IPS-NIHi7 (cell line): ENCODE measurements at regions not wholly inside any gene's neighbourhood (a gene's known extent, or its start where the extent isn't known, plus 50 kb on each side); places are given as distances from the start of the nearest gene placed in this dataset.
"Not testable (repeated sequence)": the region's sequence is repeated elsewhere in the genome, so short reads cannot be mapped to it uniquely, and the experiment has no call there.

Experiments
- DNase-seq: peaks from one replicate; pipeline ENCODE4 v3.0.0; 2012; ENCODE audit warnings: mixed read lengths; ENCODE audit errors: extremely low spot score

- no peak for DNase-seq
Observed at GRCh38 chr11:109480251-109480650, 58.3 kb downstream of the C11orf87 start.

- no peak for DNase-seq
Observed at GRCh38 chr11:109486129-109486528, 64.1 kb downstream of the C11orf87 start.

- no peak for DNase-seq
Observed at GRCh38 chr11:109490953-109491635, 69.1 kb downstream of the C11orf87 start.

DNA sequence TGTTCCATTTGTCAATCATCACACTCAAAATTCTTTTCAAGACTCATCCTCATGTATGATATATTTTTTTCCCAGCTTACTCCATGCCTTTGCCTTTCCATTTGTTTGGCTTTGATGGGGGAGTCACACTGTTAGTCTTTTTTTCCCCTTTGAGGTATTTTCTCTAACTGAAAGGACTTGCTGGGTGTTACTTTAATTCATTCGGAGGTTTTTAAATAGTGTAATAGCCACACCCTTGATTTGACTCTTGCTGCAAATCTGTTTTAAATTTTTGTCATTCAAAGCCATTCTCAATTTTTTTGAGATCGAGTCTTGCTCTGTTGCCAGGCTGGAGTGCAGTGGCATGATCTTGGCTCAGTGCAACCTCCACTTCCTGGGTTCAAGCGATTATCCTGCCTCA is 84.1 kb downstream of the C11orf87 start:
- no peak for DNase-seq

GRCh38 chr11:109507331-109507730 is 85.3 kb downstream of the C11orf87 start:
- DNase-seq = no peak

GRCh38 chr11:109507836-109508561 is 86.0 kb downstream of the C11orf87 start:
- no peak for DNase-seq

- DNase-seq = no peak
Observed at GRCh38 chr11:109508943-109509342, 87.0 kb downstream of the C11orf87 start.

GRCh38 chr11:109510316-109510715 is 88.3 kb downstream of the C11orf87 start:
- no peak for DNase-seq

GRCh38 chr11:109511598-109511997 is 89.6 kb downstream of the C11orf87 start:
- no peak for DNase-seq

GRCh38 chr11:109512249-109512648 is 90.3 kb downstream of the C11orf87 start:
- no peak for DNase-seq

- DNase-seq = no peak
Observed at GRCh38 chr11:109512680-109513079, 90.7 kb downstream of the C11orf87 start.

DNA sequence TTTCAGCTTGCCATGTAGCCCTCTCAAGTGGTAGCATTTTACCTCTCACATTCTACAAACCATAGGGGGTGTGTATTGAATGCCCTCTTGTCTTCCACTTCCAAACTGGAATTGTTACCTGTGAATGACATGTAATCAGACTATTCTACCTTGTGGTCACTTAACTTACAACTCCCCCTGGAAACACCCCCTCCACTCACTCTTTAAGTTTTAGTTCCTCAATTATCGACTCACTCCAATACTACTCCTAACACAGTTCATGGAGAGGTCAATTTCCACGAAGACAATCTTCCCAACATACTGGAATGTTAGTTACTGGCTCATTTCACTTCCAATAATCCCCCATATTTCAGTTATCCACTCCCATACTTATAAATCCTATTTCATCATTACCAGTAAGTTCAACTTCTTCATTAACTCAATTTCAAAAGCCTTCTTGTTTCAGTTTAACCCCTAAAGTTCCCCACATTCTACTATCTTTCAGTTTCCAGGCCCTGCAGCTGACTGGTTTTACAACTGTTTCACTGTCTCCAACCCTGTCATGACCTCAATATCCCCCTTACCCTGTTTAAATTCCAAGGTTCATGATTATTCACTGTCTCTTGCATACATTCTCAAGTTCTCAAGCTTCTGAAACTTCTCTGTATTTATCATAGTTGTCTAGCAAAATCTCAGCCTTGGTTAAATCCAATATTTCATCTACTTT is 92.5 kb downstream of the C11orf87 start:
- DNase-seq = no peak

GRCh38 chr11:109519253-109519652 is 97.3 kb downstream of the C11orf87 start:
- no peak for DNase-seq

DNA sequence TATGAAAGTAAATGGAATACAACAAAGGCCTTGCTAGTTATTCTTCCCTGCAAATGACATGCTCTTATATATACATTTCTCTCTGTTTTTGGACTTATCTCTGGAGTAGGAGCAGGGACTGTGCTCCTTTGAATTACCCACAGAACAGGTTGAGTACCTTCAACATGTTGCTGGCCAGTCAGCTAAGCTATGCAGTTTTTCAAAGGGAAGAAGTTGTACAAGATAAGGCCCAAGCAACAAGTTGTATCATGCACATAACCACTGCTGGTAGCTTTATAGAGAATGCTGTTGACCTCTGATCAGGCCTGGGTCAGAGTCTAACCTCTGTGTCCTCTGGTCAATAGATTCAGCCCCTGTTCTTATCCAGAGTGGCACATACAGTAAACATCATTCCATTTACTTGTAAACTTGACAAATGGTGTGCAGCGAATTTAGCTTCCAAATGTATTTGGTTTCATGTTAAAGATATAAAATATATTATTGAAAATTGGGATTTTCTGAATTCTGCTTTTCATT is 99.6 kb downstream of the C11orf87 start:
- no peak for DNase-seq

DNA sequence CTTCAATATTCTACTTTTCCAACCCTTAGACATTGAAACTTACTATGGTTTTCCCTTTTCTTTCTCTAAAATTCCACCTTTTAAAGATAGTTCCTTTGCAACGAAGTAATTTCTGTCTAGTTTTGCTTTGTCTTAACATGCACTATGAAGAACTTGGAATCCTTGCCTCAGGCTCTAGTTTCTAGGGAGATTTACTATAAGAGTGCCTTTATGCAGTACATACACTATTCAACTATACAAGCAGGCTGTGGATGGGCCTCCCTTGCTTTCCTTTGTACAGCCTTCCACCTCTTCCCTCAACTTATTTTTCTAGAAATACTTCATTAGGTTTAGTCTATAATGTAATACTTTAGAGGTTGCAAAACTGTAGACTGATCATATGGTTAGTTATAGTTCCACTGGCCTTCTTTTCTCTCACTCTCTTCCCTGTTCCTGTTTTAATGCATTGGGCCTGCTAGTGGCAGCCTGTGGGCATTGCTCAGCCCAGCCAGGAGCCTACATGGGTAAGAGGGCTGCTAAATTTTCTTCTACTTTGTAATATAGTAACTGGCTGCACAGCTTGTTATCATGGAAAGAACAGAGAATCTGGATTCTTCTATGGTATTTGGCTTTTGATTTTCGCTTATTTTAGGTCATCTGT is 100.2 kb downstream of the C11orf87 start:
- DNase-seq = no peak

DNA sequence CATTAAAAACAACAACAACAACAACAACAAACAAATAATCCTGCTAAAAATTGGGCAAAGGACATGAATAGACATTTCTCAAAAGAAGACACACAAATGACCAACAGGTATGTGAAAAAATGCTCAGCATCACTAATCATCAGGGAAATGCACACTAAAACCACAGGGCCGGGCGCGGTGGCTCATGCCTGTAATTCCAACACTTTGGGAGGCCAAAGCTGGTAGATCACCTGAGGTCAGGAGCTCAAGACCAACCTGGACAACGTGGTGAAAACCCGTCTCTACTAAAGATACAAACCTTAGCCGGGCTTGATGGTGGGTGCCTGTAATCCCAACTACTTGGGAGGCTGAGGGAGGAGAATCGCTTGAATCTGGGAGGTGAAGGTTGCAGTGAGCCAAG is 103.6 kb downstream of the C11orf87 start:
- DNase-seq = not testable (repeated sequence)

GRCh38 chr11:109526061-109526460 is 104.1 kb downstream of the C11orf87 start:
- no peak for DNase-seq

DNA sequence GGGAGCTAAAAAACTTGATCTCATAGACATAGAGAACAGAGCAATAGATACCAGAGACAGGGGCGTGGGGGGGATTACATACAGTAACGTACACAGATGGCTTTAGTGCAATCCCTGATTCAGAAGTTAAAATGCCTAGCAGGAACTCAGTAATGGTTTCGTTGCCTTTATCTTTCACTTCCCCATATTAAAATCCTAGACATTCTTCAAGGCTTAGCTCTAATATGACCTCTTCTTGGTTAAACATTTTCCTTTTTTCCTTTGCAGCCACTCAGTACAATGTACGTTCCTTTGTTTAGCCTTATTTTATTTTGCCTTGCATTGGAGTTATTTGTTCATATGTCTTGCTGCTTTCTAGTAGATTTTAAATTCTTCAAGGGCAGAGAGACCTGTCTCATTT is 104.9 kb downstream of the C11orf87 start:
- no peak for DNase-seq

- DNase-seq = no peak
Observed at GRCh38 chr11:109527496-109527895, 105.5 kb downstream of the C11orf87 start.

- DNase-seq = no peak
Observed at GRCh38 chr11:109547356-109548027, 125.5 kb downstream of the C11orf87 start.

GRCh38 chr11:109552376-109552775 is 130.4 kb downstream of the C11orf87 start:
- DNase-seq = no peak

- DNase-seq = no peak
Observed at GRCh38 chr11:109553284-109553683, 131.3 kb downstream of the C11orf87 start.
